GM13976 (cell line): ENCODE measurements at regions not wholly inside any gene's neighbourhood (a gene's known extent, or its start where the extent isn't known, plus 50 kb on each side); places are given as distances from the start of the nearest gene placed in this dataset.

ENCODE experiments used
- DNase-seq: peaks from one replicate; pipeline ENCODE4 v3.0.0; 2012; ENCODE audit warnings: low spot score
- in situ Hi-C: fragments of 300-500 bp; cut with MboI; formaldehyde crosslinking; loops from one replicate; pipeline ENCODE4 v1.12.0; 2022; ENCODE audit warnings: low sequenced_read_pairs, mixed read lengths, inconsistent platforms; ENCODE audit not compliant: unreplicated experiment
- TF ChIP-seq, protein P1 (sequence below): IDR thresholded peaks from 2 replicates; pipeline ENCODE4 v1.5.1; 2012; ENCODE audit warnings: borderline replicate concordance, mild to moderate bottlenecking; ENCODE audit not compliant: insufficient read depth; ENCODE audit errors: extremely low read depth, missing control alignments, control extremely low read depth

- no peak for DNase-seq
- in situ Hi-C loops = no loop called here
- TF ChIP-seq, protein P1, sequence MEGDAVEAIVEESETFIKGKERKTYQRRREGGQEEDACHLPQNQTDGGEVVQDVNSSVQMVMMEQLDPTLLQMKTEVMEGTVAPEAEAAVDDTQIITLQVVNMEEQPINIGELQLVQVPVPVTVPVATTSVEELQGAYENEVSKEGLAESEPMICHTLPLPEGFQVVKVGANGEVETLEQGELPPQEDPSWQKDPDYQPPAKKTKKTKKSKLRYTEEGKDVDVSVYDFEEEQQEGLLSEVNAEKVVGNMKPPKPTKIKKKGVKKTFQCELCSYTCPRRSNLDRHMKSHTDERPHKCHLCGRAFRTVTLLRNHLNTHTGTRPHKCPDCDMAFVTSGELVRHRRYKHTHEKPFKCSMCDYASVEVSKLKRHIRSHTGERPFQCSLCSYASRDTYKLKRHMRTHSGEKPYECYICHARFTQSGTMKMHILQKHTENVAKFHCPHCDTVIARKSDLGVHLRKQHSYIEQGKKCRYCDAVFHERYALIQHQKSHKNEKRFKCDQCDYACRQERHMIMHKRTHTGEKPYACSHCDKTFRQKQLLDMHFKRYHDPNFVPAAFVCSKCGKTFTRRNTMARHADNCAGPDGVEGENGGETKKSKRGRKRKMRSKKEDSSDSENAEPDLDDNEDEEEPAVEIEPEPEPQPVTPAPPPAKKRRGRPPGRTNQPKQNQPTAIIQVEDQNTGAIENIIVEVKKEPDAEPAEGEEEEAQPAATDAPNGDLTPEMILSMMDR = no peak
Observed at GRCh38 chrX:27086237-27086636, 376.9 kb downstream of the PPP4R3C start.

DNA sequence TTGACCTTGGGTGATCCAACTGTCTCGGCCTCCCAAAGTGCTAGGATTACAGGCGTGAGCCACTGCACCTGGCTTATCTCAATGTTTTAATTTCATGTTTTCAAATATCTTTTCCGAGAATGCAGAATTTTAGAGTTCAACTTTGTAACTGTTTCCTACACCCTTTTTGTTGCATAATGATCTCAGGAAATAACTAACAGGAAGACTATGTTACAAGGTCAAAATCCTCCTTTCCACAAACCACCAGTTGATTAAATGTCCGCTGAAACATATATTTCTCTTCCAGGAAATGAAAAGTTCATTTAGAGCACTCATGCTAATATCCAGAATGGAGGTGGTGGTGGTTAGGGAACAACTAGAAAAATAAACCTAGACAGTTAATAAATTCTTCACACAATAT is 377.8 kb downstream of the PPP4R3C start:
- in situ Hi-C loops = no loop called here
- TF ChIP-seq, protein P1 = no peak
- no peak for DNase-seq

GRCh38 chrX:27078371-27078770 is 384.8 kb downstream of the PPP4R3C start:
- TF ChIP-seq, protein P1 = no peak
- in situ Hi-C loops = no loop called here
- no peak for DNase-seq

GRCh38 chrX:27057883-27058282 is 405.3 kb downstream of the PPP4R3C start:
- in situ Hi-C loops = no loop called here
- DNase-seq = no peak
- TF ChIP-seq, protein P1 = no peak

DNA sequence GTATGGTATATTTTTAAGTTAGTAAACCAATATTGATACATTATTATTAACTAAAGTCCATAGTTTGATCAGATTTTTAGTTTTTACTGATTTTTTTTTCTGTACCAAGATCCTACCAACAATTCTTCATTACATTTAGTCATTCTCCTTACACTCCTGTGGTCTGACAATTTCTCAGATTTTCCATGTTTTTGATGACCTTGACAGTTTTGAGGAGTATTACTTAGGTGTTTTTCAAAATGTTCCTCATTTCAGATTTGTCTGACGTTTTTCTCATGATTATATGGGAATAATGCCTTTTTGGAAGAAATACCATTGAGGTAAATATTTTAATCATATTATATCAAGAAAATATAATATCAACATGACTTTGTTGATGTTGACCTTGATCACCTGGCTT is 423.8 kb downstream of the PPP4R3C start:
- in situ Hi-C loops = no loop called here
- no peak for DNase-seq
- TF ChIP-seq, protein P1 = no peak

DNA sequence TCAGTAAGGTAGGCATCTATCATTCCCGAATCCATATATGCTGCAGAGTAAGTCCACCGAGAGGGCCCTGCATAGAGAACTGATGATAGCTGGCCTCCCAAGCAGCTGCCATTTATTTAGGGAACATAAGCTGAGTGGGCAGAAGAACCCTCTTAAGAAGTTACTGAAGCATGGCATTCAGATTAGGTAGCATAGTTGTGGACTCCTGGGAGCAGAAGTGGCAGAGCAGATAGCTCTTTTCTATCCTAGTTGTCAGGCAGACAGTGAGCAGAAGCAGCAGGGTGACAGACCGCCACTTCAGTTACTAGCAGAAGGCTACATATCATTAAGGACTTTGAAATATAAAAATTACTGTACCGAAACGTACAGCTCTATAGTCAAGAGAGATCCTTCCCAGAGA is 454.7 kb downstream of the PPP4R3C start:
- no peak for DNase-seq
- in situ Hi-C loops = no loop called here
- TF ChIP-seq, protein P1 = no peak

- no peak for DNase-seq
- in situ Hi-C loops = no loop called here
- TF ChIP-seq, protein P1 = no peak
Observed at GRCh38 chrX:26999634-27000033, 463.5 kb downstream of the PPP4R3C start.
